GM19324 (cell line): ENCODE measurements at regions not wholly inside any gene's neighbourhood (a gene's known extent, or its start where the extent isn't known, plus 50 kb on each side); places are given as distances from the start of the nearest gene placed in this dataset.
"Not testable (repeated sequence)": the region's sequence is repeated elsewhere in the genome, so short reads cannot be mapped to it uniquely, and the experiment has no call there.

Source experiments
- ATAC-seq: cut with Tn5 transposase; IDR thresholded peaks from one replicate; pipeline ENCODE4 v1.9.1; 2021; ENCODE audit warnings: mild to moderate bottlenecking, moderate library complexity; ENCODE audit not compliant: unreplicated experiment, low FRiP score

DNA sequence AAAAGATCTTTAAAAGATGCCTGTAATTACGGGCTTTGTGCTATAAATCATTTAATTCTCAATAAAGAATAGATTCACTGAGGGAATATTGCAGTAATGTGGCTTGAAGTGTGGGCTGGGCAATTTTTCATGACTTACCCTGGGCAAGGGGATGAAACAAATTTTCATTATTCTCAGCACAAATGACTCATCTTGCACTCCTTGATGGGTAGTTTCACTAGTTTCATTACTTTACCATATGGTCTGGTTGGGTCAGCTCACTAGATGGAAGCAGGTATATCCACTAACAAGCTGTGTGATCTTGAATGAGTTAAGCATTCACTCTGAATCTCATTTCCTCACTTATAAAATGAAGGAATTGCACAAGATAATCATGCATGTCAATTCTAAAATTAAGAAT lies 234.3 kb downstream of the ABCC12 start:
- ATAC-seq: no peak

DNA sequence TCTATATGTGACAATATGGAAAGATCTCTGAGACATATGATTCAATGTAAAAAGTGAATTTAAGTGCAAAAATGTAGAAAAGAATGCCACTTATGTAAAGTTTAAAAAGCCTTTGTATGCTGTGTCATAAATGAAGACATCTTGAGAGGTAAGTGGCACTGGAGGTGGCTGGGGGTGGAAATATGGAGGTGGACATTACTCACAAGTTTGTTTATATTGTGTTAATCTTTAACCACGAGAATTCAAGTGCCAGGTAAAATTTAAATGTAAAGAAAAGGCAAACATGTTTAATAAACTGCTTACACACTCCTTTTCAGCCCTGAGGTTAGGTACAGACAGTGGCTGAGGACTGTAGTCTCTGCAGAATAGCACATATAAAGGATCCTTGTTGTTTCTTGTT lies 235.1 kb downstream of the ABCC12 start:
- no peak for ATAC-seq

DNA sequence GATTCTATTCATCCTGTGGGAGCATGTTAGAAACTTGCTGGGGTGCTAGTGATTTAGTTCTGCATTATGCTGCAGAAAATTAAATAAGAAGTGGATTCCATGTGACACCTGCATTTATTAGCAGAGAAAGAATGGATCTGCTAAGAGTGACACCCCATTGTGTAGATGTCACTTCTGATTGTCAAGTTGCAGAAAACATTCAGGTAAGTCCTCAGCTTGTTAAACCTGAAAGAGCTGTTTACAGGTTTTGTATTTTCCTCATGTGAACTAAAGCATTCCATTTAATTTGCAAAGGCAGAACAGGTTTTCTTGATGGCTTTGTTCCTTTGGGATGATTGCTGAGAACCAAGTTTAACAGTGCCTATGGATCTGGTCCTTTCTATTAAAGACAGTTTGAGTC lies 238.7 kb downstream of the ABCC12 start:
- no peak for ATAC-seq

DNA sequence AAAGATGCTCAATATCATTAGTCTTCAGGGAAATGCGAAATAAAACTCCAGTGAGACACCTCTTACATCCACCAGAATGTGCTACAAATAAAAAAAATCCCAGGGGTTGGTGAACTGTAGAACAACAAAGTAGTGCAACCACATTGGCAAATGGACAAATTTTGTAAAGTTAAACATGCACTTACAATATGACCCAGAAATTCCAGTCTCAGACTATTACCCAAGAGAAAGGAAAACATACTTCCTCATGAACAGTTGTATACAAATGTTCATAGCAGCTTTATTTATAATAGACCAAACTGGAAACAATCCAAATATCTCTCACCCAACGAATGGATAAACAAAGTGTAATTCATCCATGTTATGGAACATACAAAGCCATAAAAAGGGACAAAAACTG lies 239.5 kb downstream of the ABCC12 start:
- no peak for ATAC-seq

DNA sequence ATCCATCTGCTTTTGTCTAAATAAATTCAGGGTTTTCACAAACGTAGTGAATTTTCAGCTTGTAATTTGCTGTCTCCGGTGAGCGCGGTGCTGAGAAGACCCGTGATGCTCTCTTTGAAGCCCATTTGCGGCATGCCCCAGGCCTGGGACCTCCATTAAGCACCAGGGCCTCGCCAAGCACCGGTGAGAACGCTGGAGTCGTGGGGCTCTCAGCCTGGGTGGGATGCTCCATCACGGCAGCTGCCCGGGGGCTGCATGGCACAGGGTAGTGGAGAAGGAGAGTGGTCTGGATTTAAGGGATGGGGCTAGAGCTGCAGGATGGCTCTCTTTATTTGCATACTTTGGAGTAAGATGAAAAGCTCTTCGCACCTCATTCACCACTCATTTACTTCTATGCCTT lies 248.7 kb downstream of the ABCC12 start:
- ATAC-seq: no peak

DNA sequence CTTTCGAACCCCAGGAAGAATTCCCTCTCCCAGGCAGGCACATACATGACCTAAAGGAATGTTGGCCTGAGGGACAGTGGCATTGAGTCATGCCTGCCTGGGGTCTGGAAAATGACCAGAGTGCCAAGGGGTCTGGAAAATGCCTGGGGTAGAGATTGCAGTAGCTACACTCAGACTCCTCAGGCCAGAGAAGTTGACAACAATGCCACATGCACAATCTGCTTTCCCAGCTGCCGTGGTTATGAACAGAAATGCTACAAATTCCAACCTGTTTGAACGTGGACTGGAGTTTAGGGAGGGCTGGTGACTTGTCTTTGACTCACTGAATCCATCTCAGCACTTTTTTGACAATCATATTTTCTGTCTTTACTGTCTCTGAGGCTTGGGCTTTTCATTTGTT lies 250.0 kb downstream of the ABCC12 start:
- no peak for ATAC-seq

DNA sequence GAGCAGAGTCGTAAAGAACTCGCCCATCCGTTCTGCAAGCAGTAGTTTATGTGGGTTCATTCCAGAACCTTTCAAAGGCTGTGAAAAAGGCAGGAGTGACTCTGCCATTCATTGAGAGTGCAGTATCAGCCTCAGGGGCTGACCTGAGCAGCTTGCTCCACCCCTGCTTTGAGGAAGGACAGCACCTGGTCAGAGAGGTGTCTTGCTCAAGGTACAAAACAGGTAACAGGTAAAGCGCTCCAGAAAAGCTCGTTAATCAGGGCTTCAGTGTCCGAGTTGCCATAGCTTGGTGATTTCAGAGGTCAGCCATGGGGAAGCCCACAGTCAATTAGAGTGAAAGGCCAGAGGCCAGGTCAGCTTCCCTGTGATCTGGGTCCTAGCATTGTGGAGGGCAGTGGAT lies 251.1 kb downstream of the ABCC12 start:
- ATAC-seq: no peak

DNA sequence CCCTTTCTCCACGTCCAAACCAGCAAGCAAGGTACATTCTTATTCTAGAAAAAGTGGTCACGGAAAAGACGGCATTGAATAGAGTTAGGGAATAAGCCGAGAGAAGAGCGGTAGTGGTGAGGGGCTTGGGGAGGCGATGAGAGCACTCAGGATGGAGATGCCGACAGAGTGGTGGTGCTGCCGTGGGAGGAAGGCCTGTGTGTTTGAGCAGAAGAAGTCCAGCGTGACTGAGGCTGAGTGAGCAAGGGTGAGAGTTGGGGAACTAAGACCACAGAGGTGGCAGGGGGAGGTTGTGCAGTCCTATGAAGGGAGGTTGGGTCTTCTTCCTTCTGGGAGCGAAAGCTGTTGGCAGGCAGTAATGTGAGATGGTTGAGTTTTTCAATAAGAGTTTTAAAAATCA lies 252.3 kb downstream of the ABCC12 start:
- ATAC-seq: no peak

DNA sequence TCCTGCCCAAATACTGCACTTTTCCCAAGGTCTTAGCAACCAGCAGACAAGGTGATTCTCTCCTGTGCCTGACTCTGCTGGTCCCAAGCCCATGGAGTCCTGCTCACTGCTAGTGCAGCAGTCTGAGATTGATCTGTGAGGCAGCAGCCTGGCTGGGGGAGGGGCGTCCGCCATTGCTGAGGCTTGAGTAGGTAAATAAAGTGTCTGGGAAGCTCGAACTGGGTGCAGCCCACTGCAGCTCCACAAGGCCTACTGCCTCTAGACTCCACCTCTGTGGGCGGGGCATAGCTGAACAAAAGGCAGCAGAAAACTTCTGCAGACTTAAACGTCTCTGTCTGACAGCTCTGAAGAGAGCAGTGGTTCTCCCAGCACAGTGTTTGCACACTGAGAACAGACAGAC lies 258.7 kb downstream of the ABCC12 start:
- ATAC-seq: not testable (repeated sequence)

DNA sequence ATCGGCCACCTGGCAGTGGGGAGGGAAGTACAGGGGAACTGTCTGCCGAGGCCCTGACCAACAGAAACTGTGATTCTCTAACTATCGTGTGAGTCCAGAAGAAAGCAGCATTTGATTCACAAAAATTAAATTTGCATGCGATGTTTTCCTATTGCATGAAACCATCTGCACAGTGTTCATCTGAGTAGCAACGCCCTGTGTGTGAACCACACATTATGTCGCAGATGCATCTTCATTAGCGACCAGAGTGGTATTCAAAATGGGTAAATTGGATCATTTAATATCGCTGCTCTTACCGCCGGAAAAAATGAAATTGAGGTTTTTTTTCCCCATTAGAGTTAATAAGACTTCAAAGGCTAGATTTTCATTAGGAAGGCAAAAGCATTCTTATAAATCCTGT lies 260.6 kb downstream of the ABCC12 start:
- ATAC-seq: no peak

DNA sequence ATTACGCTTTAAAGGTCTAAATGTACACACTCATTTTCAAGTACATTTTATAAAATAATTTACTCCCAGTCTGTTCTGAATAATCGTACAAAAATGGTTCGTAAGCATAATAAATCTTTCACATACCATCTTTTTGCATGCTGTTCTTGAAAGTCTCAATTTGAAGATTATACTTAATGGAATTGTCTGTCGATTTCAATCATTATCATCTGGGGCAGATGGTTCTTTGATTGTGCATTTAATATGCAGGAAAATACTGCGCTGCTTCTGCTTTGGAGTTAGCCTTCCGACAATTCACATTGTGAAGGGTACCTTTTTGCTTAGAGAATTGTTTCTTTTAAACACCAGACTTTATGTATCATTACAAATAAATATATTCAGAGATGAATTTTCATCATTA lies 262.8 kb downstream of the ABCC12 start:
- no peak for ATAC-seq

DNA sequence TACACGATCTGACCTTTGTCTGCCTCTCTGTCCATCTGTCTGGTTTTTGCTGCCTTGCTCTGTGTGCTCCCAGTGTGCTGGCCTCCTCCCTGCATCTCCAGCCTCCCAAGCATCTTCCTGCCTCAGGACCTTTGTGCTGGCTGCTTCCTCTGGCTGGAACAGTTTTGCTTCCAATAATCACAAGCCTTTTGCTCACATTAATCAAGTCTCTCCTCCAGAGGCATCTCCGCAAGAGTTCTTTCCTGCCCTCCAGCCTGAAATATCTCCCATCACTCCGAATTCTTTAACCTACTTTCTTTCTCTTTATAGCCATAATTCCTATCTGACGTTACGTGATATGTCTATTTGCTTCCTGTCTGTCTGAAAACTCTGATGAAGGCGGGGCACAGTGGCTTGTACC lies 267.1 kb downstream of the ABCC12 start:
- no peak for ATAC-seq

DNA sequence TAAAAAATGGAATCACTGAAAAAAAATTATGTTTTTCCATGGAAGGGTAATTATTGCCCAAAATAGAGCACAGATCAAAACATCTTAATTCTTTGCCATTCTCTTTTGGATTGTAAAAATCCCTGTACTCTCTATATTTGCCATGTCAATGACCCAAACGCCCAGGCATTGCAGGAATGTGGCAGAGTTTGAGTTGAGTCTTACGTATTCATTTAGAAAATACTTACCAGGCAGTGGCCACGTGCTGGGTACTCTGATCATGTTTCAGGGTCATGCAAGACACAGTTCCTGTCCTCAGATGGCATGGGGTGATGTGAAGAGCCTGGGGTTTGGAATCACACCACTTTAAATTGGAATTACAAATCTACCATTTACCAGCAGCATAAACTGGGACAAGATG lies 267.7 kb downstream of the ABCC12 start:
- ATAC-seq: no peak

DNA sequence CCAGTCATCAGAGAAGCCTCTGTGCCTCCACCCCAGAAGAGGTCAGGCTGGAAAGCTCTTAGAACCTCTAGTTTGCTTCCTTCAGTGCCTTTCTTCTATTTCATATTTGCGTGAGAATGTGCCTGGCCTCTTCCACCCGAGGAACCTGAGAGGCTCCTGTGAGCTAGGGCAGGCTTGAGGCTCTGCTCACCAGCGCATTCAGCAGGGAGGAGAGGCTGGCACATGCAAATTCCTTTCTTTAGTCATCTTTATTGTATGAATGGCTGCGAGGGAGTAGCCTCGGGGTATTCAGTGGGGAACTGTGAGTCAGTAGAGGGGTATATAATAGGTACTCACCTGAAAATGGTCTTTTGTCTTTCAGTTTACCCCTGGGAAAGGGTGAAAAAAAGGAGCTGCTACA lies 268.3 kb downstream of the ABCC12 start:
- ATAC-seq: no peak

DNA sequence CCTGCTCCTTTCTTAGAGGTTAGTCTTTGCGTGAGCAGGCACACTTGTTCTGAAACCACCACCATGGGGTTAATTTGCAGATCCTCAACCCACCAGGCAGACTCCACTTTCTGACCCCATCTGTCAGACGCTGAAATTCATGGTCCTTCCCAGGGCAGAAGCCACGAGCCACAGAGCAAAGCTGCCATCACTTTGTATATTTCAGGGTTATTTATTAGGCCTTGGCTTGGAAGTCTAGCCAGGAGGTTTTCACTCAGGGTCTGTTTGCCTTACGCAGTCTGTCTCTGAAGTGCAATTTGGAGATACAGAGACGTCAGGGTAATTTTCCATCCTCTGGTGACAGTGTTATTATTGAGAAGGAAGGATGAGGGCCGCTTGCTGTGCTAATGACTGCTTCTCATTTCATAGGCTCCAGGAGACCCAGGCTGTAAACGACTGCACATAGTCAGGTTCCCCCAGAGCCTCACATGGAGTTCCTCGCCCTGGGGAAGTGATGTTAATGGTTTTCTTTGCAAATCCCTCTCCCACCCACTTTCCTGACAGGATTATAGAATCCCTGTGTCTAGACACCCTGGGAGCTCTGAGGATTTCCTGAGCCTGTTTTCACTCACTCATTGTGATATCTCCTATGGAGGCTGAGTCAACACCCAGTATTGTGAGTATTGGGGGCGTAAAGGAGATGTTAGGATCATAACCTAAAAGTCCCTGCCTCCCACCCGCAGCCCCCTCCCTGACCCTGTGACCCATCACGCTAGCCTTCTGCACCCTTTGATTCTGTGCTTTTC lies 269.0 kb downstream of the ABCC12 start:
- ATAC-seq: no peak

DNA sequence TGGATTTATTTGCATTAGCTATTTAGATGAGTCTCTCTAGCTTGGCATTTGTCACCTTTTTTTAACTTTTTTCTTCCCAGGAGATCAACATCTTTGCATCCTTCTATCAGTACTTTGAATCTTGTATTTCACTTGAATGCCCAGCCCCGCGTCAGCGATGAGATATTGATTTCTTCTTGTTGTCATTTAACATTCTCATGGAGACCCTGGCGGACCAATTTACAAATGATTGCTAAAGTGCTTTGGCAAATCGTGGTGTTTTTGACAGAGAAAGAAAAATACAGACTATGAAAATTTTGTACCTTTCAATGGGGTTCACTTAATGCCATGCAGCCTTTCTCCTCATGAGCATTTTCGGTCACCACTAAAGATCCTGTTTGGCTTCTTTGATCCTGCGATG lies 269.7 kb downstream of the ABCC12 start:
- no peak for ATAC-seq

DNA sequence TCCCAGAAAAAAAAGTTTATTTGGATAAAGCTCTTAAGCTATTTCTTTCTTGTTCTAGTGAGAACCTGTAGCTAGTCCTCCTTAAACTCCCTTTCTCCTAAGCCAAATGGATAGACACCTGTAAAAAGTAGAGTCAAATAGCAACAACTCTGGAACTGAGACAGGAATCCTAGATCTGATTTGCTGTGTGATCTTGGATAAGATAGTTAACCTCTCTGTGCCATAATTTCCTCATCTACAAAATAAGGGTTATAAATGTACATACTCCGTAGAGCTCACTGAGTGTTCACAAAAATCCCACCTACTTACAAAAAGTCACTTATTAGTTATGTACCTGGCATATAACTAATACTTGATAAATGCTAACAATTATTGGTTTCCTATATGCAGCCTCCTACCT lies 270.3 kb downstream of the ABCC12 start:
- ATAC-seq: no peak

DNA sequence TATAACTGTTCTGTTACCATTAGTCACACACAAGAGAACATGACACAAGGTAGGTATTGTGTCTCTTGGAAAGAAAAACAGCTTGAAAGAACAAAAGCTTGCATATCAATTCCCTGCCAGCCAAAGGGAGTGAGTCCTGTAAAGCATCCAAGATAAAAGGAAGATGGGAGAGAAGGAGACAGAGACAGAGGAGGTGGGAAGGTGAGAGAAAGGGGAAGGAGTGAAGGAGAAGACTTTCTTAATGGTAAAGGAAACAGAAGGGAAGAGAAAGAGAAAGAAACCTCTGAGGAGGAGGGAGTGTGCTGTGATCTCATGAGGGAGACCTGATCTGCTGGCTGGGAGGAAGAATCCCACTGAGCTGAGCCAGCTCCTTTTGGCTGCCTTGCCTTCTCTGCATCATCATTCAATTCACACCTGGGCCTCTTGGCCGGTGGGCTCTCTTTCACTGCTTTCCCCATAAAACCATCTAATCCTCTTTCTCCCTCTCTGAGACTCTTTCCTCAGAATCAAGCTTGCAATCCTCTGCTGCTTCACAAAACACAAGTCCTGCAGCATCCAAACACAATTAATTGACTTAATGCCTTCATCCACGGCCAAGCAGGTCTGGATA lies 271.6 kb downstream of the ABCC12 start:
- no peak for ATAC-seq

DNA sequence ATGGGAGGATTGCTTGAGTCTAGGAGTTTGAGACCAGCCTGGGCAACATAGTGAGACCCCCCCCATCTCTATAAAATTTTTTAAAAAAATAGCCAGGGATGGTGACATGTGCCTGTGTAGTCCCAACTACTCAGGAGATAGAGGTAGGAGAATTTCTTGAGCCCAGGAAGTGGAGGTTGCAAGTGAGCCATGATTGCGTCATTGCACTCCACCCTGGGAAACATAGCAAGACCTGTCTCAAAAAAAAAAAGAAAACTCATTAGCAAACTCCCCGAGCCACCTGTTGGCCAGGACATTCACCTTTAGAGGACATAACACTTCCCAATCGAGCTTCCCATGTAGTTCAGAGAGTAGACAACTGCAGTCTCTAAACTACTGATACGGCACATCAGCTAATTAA lies 274.2 kb downstream of the ABCC12 start:
- no peak for ATAC-seq

DNA sequence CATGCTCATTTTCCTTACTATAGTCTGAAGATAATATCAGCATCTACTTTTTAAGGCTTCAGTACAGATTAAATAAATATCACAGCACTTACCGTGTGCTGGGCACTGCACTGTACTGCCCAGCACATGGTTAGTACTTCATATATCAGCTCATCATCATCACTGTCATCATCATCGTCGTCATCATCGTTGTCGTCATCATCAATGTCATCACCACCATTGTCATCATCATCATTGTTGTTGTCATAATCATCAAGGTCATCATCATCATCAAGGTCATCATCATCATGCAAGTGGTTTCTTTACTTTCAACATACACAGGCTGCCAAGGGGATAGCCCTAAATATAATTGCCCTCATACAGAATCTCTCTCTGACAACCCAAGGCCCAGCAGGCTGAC lies 275.1 kb downstream of the ABCC12 start:
- ATAC-seq: no peak

DNA sequence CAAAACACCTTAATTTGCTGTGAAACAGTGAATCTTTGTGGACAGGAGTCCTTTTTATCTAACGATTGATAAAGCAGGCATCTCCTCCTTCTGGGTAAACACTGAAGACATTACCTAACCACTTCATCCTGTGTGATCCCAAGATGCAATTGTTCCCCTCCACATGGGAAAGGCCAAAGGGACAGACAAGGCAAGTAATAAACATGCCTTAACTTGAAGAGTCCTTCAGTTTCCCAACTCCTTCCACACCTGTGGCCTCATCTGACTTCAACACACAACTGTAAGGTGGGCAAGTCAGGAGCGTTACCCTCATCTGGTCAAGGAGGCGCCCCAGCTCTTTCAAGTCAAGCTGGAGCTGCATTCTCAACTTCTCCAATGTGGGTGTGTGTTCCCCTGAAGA lies 278.6 kb downstream of the ABCC12 start:
- ATAC-seq: no peak

DNA sequence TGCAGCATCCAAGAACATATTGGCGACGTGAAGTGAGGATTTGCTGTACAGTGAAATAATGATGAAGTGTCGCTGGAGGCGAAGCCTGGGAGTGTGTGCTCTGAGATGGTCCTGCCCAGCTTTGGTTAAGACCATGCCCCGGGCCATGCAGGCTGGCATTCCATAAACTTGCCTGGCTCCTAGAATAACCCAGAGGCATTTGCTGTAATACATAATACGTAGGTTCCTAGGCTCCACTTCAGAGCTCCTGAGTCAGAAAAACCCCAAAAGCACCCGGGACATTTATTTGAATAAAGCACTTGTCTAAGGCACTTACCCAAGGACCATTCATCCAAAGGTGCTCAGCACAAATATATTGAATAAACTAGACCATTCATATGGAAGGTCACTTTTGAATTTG lies 279.3 kb downstream of the ABCC12 start:
- no peak for ATAC-seq

DNA sequence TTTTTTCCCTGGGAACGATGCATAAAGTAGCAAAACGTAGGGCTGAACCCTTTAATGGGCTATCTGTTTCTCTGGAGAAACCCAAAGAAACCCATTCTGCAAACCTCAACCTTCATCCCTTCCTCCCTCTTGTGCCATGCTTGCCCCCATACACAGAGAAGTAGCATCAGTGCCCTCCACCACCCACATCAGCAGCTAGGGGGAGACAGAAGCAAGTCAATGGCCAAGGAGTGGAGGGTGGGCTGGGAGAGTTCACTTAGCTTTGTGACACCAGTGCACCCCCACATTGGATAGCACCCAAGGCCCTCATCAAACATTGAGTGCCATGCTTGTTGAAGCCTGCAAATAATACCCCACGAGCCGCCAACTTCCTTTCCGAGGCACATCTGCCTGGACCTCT lies 282.4 kb downstream of the ABCC12 start:
- ATAC-seq: no peak
